ENCODE measurements at regions not wholly inside any gene's neighbourhood (a gene's known extent, or its start where the extent isn't known, plus 50 kb on each side); places are given as distances from the start of the nearest gene placed in this dataset.

DNA sequence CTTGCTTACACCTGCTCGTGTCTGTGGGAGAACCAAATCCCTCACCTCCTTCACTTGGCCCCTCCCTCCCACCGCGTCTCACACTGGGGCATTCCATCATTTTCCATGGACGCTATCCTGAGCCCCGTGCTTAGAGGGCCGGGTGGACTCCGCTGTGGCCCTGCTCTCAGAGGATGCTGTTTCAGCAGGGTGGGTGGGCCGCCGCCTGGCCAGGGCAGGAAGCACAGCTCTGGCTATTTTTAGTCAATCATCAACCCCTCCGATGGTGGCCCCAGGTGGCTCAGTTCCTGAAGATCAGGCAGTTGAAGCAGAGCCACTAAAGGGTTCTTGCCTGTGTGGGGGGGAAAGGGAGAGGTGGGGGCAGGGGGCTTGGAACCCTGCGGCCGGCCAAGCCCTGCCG is 230.3 kb downstream of the ENGASE start:
- H3K27ac ChIP-seq = no peak overlapping the region
- TF ChIP-seq ZFX (IDR thresholded peaks at IDR 0.05) = no peak
- TF ChIP-seq, protein P1, sequence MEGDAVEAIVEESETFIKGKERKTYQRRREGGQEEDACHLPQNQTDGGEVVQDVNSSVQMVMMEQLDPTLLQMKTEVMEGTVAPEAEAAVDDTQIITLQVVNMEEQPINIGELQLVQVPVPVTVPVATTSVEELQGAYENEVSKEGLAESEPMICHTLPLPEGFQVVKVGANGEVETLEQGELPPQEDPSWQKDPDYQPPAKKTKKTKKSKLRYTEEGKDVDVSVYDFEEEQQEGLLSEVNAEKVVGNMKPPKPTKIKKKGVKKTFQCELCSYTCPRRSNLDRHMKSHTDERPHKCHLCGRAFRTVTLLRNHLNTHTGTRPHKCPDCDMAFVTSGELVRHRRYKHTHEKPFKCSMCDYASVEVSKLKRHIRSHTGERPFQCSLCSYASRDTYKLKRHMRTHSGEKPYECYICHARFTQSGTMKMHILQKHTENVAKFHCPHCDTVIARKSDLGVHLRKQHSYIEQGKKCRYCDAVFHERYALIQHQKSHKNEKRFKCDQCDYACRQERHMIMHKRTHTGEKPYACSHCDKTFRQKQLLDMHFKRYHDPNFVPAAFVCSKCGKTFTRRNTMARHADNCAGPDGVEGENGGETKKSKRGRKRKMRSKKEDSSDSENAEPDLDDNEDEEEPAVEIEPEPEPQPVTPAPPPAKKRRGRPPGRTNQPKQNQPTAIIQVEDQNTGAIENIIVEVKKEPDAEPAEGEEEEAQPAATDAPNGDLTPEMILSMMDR (conservative IDR thresholded peaks at IDR 0.05) = no peak

GRCh38 chr17:79303641-79304205 is 229.1 kb downstream of the ENGASE start:
- H3K27ac ChIP-seq = no peak overlapping the region
- no peak for TF ChIP-seq ZFX (IDR thresholded peaks at IDR 0.05)
- TF ChIP-seq, protein P1 (conservative IDR thresholded peaks at IDR 0.05) = no peak

DNA sequence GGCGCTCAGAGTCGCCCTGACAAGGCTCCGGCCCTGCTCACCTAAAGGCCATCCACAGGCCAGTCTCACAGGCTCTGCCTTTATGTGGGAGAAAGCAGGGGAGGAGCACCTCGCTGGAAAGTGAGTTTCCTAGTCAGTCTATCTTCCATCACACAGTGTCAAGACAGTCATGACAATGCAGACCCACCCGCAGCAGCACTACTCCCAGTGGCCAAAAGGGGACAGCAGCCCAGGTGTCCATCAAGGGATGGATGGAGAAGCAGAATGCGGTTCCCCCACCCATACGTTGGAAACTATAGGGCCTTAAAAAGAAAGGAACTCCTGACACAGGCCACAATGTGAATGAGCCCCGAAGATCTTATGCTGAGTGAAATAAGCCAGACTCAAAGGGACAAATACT is 226.8 kb downstream of the ENGASE start:
- TF ChIP-seq, protein P1 (conservative IDR thresholded peaks at IDR 0.05) = no peak; the same call in 1 of the 2 replicates
- TF ChIP-seq ZFX (IDR thresholded peaks at IDR 0.05) = no peak
- H3K27ac ChIP-seq = no peak overlapping the region

DNA sequence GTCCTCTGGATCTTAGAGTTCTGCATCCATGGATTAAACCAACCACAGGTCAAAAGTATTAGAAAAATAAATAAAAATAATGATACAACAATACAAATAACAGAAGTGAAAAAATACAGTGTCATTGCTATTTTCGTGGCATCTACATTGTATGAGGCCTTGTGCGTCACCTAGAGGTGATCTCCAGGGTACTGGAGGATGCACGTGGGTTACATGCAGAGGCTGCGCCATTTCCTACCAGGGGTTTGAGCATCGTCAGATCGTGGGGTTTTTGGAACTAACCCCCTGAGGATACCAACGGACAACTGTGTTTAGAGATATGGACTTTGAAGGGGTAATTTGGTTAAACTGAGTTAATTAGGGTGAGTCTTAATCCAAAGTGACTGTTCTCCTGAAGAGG is 224.7 kb downstream of the ENGASE start:
- no peak overlapping the region for H3K27ac ChIP-seq
- TF ChIP-seq, protein P1 (conservative IDR thresholded peaks at IDR 0.05) = no peak
- TF ChIP-seq ZFX (IDR thresholded peaks at IDR 0.05) = no peak

GRCh38 chr17:79298799-79299198 is 224.2 kb downstream of the ENGASE start:
- no peak for TF ChIP-seq ZFX (IDR thresholded peaks at IDR 0.05)
- TF ChIP-seq, protein P1 (conservative IDR thresholded peaks at IDR 0.05) = no peak
- no peak overlapping the region for H3K27ac ChIP-seq

GRCh38 chr17:79296243-79296642 is 221.6 kb downstream of the ENGASE start:
- H3K27ac ChIP-seq = no peak overlapping the region
- TF ChIP-seq, protein P1 (conservative IDR thresholded peaks at IDR 0.05) = no peak

GRCh38 chr17:79295307-79295706 is 220.7 kb downstream of the ENGASE start:
- TF ChIP-seq, protein P1 (conservative IDR thresholded peaks at IDR 0.05) = no peak
- no peak for TF ChIP-seq ZFX (IDR thresholded peaks at IDR 0.05)
- H3K27ac ChIP-seq = no peak overlapping the region

All from C4-2B (cell line).